Keratinocyte (primary cell): ENCODE measurements at regions not wholly inside any gene's neighbourhood (a gene's known extent, or its start where the extent isn't known, plus 50 kb on each side); places are given as distances from the start of the nearest gene placed in this dataset.

ENCODE experiments used
- CTCF ChIP-seq, 3 experiments: IDR thresholded peaks in 1 of 3; conservative IDR thresholded peaks in 1 of 3; optimal IDR thresholded peaks in 1 of 3; 2 replicates in 2 of 3; 3 replicates in 1 of 3; pipeline versions ENCODE3 to v1.5.1; 2011; ENCODE audit warnings: low read length in 3 of 3, mild to moderate bottlenecking in 3 of 3, moderate library complexity in 2 of 3, control low read depth in 1 of 3, inconsistent platforms in 1 of 3; ENCODE audit not compliant: insufficient read depth in 2 of 3; ENCODE audit errors: extremely low read depth in 1 of 3
- EZH2 ChIP-seq: IDR thresholded peaks from one replicate; pipeline ENCODE4 v1.6.1; 2012; ENCODE audit warnings: inconsistent platforms, mild to moderate bottlenecking, low read length, moderate library complexity

- no peak for TF ChIP-seq EZH2
- no peak for TF ChIP-seq CTCF (optimal IDR thresholded peaks at IDR 0.05 in 1 of 3, IDR thresholded peaks at IDR 0.05 in 1 of 3, conservative IDR thresholded peaks at IDR 0.05 in 1 of 3; ENCODE audit: extremely low read depth in 1 of 3, insufficient read depth in 2 of 3, low read length in 3 of 3)
Observed at GRCh38 chr5:115394531-115394930, 98.1 kb upstream of the CCDC112 start.
